ENCODE measurements at regions not wholly inside any gene's neighbourhood (a gene's known extent, or its start where the extent isn't known, plus 50 kb on each side); places are given as distances from the start of the nearest gene placed in this dataset.

GRCh38 chr21:27250366-27250765 lies 283.5 kb upstream of the ADAMTS5 start:
- no peak for TF ChIP-seq CTCF (IDR thresholded peaks at IDR 0.05; ENCODE audit: poor library complexity)
- no peak for TF ChIP-seq EZH2phosphoT487 (IDR thresholded peaks at IDR 0.05; ENCODE audit: low read depth, severe bottlenecking, unreplicated experiment)
